B cell (primary cell): ENCODE measurements at regions not wholly inside any gene's neighbourhood (a gene's known extent, or its start where the extent isn't known, plus 50 kb on each side); places are given as distances from the start of the nearest gene placed in this dataset.

ENCODE experiments used
- ATAC-seq: fragments of 200-7000 bp; cut with Tn5 transposase; one replicate; pipeline ENCODE4 v1.10.0; 2021; ENCODE audit warnings: low read depth, mild to moderate bottlenecking, moderate number of reproducible peaks, moderate library complexity
- CTCF ChIA-PET: fragments of 350-600 bp; sonication (Branson Sonifier 250); formaldehyde crosslinking; loops from one replicate; lab custom pipeline; 2021; ENCODE audit warnings: antibody characterized with exemption, inconsistent platforms; lab: Charles Lee
- POLR2A ChIA-PET: fragments of 350-600 bp; sonication (Branson Sonifier 250); formaldehyde crosslinking; loops from one replicate; lab custom pipeline; 2021; ENCODE audit warnings: antibody characterized with exemption; lab: Charles Lee
- DNase-seq: peaks from one replicate; pipeline ENCODE4 v3.0.0; 2013
- H2AFZ ChIP-seq: 2 replicates; pipeline ENCODE4 v1.6.1; 2012; ENCODE audit warnings: mild to moderate bottlenecking, low read depth, low read length; ENCODE audit not compliant: insufficient read depth, poor library complexity, severe bottlenecking
- H3K27ac ChIP-seq, 2 donors: 1 replicate in 1 of 2; 2 replicates in 1 of 2; pipeline ENCODE4 v1.5.1; 2012 to 2013; ENCODE audit warnings: low read length in 2 of 2, mild to moderate bottlenecking in 2 of 2, moderate library complexity in 1 of 2
- H3K27me3 ChIP-seq, 4 experiments: fragments of 200-600 bp in 1 of 4; sonication (generic) in 1 of 4; replicated peaks in 1 of 4; 1 replicate in 2 of 4; 2 replicates in 2 of 4; pipeline versions ENCODE4 v1.6.1 to v1.7.0; 2013 to 2016; ENCODE audit warnings: low read length in 3 of 4, mild to moderate bottlenecking in 2 of 4, mixed read lengths in 1 of 4, moderate library complexity in 1 of 4; ENCODE audit not compliant: insufficient read depth in 4 of 4, control insufficient read depth in 3 of 4; ENCODE audit errors: control extremely low read depth in 1 of 4
- H3K36me3 ChIP-seq, 2 experiments: replicated peaks in 1 of 2; 1 replicate in 1 of 2; 2 replicates in 1 of 2; pipeline versions ENCODE4 v1.6.1 to v1.7.1; 2013; ENCODE audit warnings: low read length in 1 of 2; ENCODE audit not compliant: insufficient read depth in 2 of 2, control insufficient read depth in 1 of 2; ENCODE audit errors: control extremely low read depth in 1 of 2, extremely low read depth in 1 of 2
- H3K4me1 ChIP-seq, 2 donors: fragments of 200-600 bp in 1 of 2; sonication (generic) in 1 of 2; 1 replicate in 1 of 2; 2 replicates in 1 of 2; pipeline versions ENCODE4 v1.5.1 to v1.6.1; 2013 to 2017; ENCODE audit warnings: low read length in 2 of 2; ENCODE audit not compliant: control insufficient read depth in 2 of 2, insufficient read depth in 2 of 2
- H3K4me2 ChIP-seq: replicated peaks from 2 replicates; pipeline ENCODE3; 2012; ENCODE audit warnings: mild to moderate bottlenecking, low read depth, low read length; ENCODE audit not compliant: poor library complexity, severe bottlenecking
- H3K4me3 ChIP-seq, 5 experiments: fragments of 200-600 bp in 1 of 5; sonication (generic) in 1 of 5; 1 replicate in 3 of 5; 2 replicates in 2 of 5; pipeline versions ENCODE4 v1.5.1 to v1.7.0; 2011 to 2016; ENCODE audit warnings: low read length in 4 of 5, mild to moderate bottlenecking in 4 of 5, low read depth in 2 of 5, control low read depth in 1 of 5, moderate library complexity in 1 of 5; ENCODE audit not compliant: insufficient read depth in 1 of 5; ENCODE audit errors: control extremely low read depth in 1 of 5, extremely low read depth in 1 of 5
- H3K79me2 ChIP-seq: fragments of 200-600 bp; sonication (generic); one replicate; pipeline ENCODE4 v1.6.0; 2016; ENCODE audit warnings: low read length; ENCODE audit not compliant: control insufficient read depth, insufficient read depth
- H3K9ac ChIP-seq: fragments of 200-600 bp; sonication (generic); 2 replicates; pipeline ENCODE4 v1.6.1; 2017; ENCODE audit warnings: mild to moderate bottlenecking, low read length, moderate library complexity
- H3K9me3 ChIP-seq, 3 donors: one replicate each; pipeline versions ENCODE4 v1.6.1 to v1.7.1; 2013; ENCODE audit warnings: low read length in 2 of 3; ENCODE audit not compliant: control insufficient read depth in 2 of 3, insufficient read depth in 1 of 3; ENCODE audit errors: control extremely low read depth in 1 of 3
- H4K20me1 ChIP-seq: 2 replicates; pipeline ENCODE4 v1.6.0; 2012; ENCODE audit warnings: mild to moderate bottlenecking, low read length; ENCODE audit not compliant: insufficient read depth, control insufficient read depth, poor library complexity, severe bottlenecking
- H3K27ac Mint-ChIP-seq: one replicate; pipeline ENCODE4 v1.8.0; 2021; ENCODE audit warnings: mixed read lengths
- H3K27me3 Mint-ChIP-seq: one replicate; pipeline ENCODE4 v1.8.0; 2021; ENCODE audit warnings: mixed read lengths
- H3K4me1 Mint-ChIP-seq: one replicate; pipeline ENCODE4 v1.8.0; 2021; ENCODE audit warnings: mixed read lengths
- H3K4me3 Mint-ChIP-seq: one replicate; pipeline ENCODE4 v1.8.0; 2021; ENCODE audit warnings: mixed read lengths
- H3K9me3 Mint-ChIP-seq: one replicate; pipeline ENCODE4 v1.8.0; 2022; ENCODE audit warnings: mixed read lengths; ENCODE audit not compliant: insufficient read depth
- CTCF ChIP-seq: fragments of 200-600 bp; IDR thresholded peaks from one replicate; pipeline ENCODE4 v1.8.0; 2022; ENCODE audit warnings: antibody characterized with exemption, mild to moderate bottlenecking
- EZH2 ChIP-seq: IDR thresholded peaks from 2 replicates; pipeline ENCODE4 v1.6.1; 2012; ENCODE audit warnings: borderline replicate concordance, low read depth, mild to moderate bottlenecking, moderate library complexity, low read length; ENCODE audit not compliant: insufficient read depth, poor library complexity, severe bottlenecking
- WGBS: methylation state at CpG from one replicate; pipeline ENCODE4 v1.1.5; 2013; ENCODE audit warnings: missing lambda C conversion rate; ENCODE audit not compliant: insufficient coverage; 5-methylcytosine and 5-hydroxymethylcytosine counted together
- intact Hi-C: fragments of 100-400 bp; cut with micrococcal nuclease; formaldehyde crosslinking; loops from one replicate; pipeline ENCODE4 v1.10.0; 2022

GRCh38 chr5:79872291-79872690, 118.8 kb downstream of the MTX3 start:
- H3K9me3 Mint-ChIP-seq: no peaks in the 10 kb centered on the region
- no peaks in the 10 kb centered on the region for H4K20me1 ChIP-seq
- ChIA-PET CTCF (no interaction called here), POLR2A (no interaction called here)
- no peak overlapping the region for H3K27ac ChIP-seq
- H2AFZ ChIP-seq: no peak overlapping the region
- WGBS: 70% methylated on average over 2 of the region's 3 CpGs
- H3K4me2 ChIP-seq: no peak overlapping the region
- no peaks in the 10 kb centered on the region for H3K36me3 ChIP-seq
- peaks cover 28% of the 10 kb centered on the region for H3K27me3 Mint-ChIP-seq
- DNase-seq (no peak), ATAC-seq (no peak)
- no peaks in the 10 kb centered on the region for H3K4me1 ChIP-seq
- H3K27me3 ChIP-seq: peaks cover 0 to 4% (median 0%) of the 10 kb centered on the region in 4 experiments
- H3K4me3 ChIP-seq: no peak overlapping the region
- no peak for TF ChIP-seq EZH2
- no peak for TF ChIP-seq CTCF
- H3K9me3 ChIP-seq: no peaks in the 10 kb centered on the region
- H3K4me3 Mint-ChIP-seq: no peak overlapping the region
- no peak overlapping the region for H3K9ac ChIP-seq
- no peaks in the 10 kb centered on the region for H3K4me1 Mint-ChIP-seq
- no peak overlapping the region for H3K27ac Mint-ChIP-seq
- H3K79me2 ChIP-seq: no peaks in the 10 kb centered on the region
- intact Hi-C loops: no loop called here

GRCh38 chr5:79871364-79872120, 119.5 kb downstream of the MTX3 start:
- H3K9ac ChIP-seq: no peak overlapping the region
- no peaks in the 10 kb centered on the region for H3K36me3 ChIP-seq
- DNase-seq (no peak), ATAC-seq (no peak)
- intact Hi-C loops: no loop called here
- Mint-ChIP-seq H3K27ac (no peak overlapping the region), H3K4me3 (no peak overlapping the region), H3K4me1 (no peaks in the 10 kb centered on the region), H3K9me3 (no peaks in the 10 kb centered on the region), H3K27me3 (peaks cover 28% of the 10 kb centered on the region)
- H3K27ac ChIP-seq: no peak overlapping the region
- no peaks in the 10 kb centered on the region for H4K20me1 ChIP-seq
- H3K4me1 ChIP-seq: no peaks in the 10 kb centered on the region
- CTCF ChIA-PET: no interaction called here
- TF ChIP-seq EZH2 (no peak), CTCF (no peak)
- WGBS: 100% methylated on average over 2 of the region's 8 CpGs
- H2AFZ ChIP-seq: no peak overlapping the region
- no peak overlapping the region for H3K4me3 ChIP-seq
- H3K4me2 ChIP-seq: no peak overlapping the region
- H3K27me3 ChIP-seq: peaks cover 0 to 4% (median 0%) of the 10 kb centered on the region in 4 experiments
- H3K79me2 ChIP-seq: no peaks in the 10 kb centered on the region
- POLR2A ChIA-PET: no interaction called here
- no peaks in the 10 kb centered on the region for H3K9me3 ChIP-seq
